ENCODE measurements at regions not wholly inside any gene's neighbourhood (a gene's known extent, or its start where the extent isn't known, plus 50 kb on each side); places are given as distances from the start of the nearest gene placed in this dataset.

- DNase-seq: no peak
- WGBS (ENCODE audit: insufficient coverage, low lambda C conversion rate): no CpG with 5 or more reads among the region's 1 CpG
- Histone ChIP-seq H3K4me3 (ENCODE audit: low read length) (no peak overlapping the region), H3K36me3 (ENCODE audit: control insufficient read depth, insufficient read depth, low read length) (no peaks in the 10 kb centered on the region), H3K9me3 (ENCODE audit: control insufficient read depth, low read depth, low read length) (no peaks in the 10 kb centered on the region), H3K4me1 (ENCODE audit: control insufficient read depth, insufficient read depth, low read length) (no peaks in the 10 kb centered on the region), H3K27me3 (ENCODE audit: control insufficient read depth, insufficient read depth, low read length) (no peaks in the 10 kb centered on the region), H3K27ac (ENCODE audit: low read length) (no peak overlapping the region)
These were observed 1709.2 kb upstream of the PCDH20 start for GRCh38 chr13:63124863-63125262.

GRCh38 chr13:63120883-63121282, 1705.2 kb upstream of the PCDH20 start:
- no peak for DNase-seq
- Histone ChIP-seq H3K4me3 (ENCODE audit: low read length) (no peak overlapping the region), H3K9me3 (ENCODE audit: control insufficient read depth, low read depth, low read length) (no peaks in the 10 kb centered on the region), H3K27me3 (ENCODE audit: control insufficient read depth, insufficient read depth, low read length) (no peaks in the 10 kb centered on the region), H3K36me3 (ENCODE audit: control insufficient read depth, insufficient read depth, low read length) (no peaks in the 10 kb centered on the region), H3K27ac (ENCODE audit: low read length) (no peak overlapping the region), H3K4me1 (ENCODE audit: control insufficient read depth, insufficient read depth, low read length) (no peaks in the 10 kb centered on the region)
- WGBS (ENCODE audit: insufficient coverage, low lambda C conversion rate): 100% methylated on average over 1 of the region's 2 CpGs

- no peak for DNase-seq
- no peaks in the 10 kb centered on the region for H3K4me1 ChIP-seq (ENCODE audit: control insufficient read depth, insufficient read depth, low read length)
- H3K27ac ChIP-seq (ENCODE audit: low read length): no peak overlapping the region
- no peaks in the 10 kb centered on the region for H3K36me3 ChIP-seq (ENCODE audit: control insufficient read depth, insufficient read depth, low read length)
- H3K9me3 ChIP-seq (ENCODE audit: control insufficient read depth, low read depth, low read length): no peaks in the 10 kb centered on the region
- WGBS (ENCODE audit: insufficient coverage, low lambda C conversion rate): 80% methylated on average over 1 of the region's 15 CpGs
- H3K27me3 ChIP-seq (ENCODE audit: control insufficient read depth, insufficient read depth, low read length): no peaks in the 10 kb centered on the region
- H3K4me3 ChIP-seq (ENCODE audit: low read length): no peak overlapping the region
These were observed 1702.1 kb upstream of the PCDH20 start for GRCh38 chr13:63117710-63118109.

DNA sequence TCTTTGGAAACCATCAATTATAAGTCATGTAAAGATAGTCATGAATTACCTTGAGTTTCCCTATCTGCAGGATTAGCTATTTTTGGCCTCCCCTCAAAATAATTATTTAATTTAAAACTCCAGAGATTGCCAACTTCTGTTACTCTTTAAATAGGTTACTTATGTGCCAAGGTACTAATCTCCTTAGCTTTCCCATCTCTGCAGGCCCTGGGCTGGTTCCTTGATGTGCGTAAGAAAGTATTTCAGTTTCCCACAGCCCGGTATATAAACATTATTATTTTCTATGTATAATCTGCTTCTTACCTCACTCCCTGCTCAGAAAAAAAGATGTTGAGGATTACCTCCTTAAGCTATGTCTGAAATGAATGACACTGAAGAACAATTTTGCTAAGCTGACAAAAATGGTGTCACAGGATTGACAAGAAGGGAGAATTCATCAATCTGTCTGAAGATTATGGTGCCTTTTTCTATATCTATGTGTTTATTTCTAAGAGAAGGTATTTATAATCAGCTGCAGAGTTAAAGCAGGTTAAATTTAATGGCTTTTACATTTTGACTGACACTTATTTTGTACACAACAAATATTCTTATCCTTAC, 1697.2 kb upstream of the PCDH20 start:
- Histone ChIP-seq H3K27me3 (ENCODE audit: control insufficient read depth, insufficient read depth, low read length) (no peaks in the 10 kb centered on the region), H3K9me3 (ENCODE audit: control insufficient read depth, low read depth, low read length) (no peaks in the 10 kb centered on the region), H3K27ac (ENCODE audit: low read length) (no peak overlapping the region), H3K36me3 (ENCODE audit: control insufficient read depth, insufficient read depth, low read length) (no peaks in the 10 kb centered on the region), H3K4me1 (ENCODE audit: control insufficient read depth, insufficient read depth, low read length) (no peaks in the 10 kb centered on the region), H3K4me3 (ENCODE audit: low read length) (no peak overlapping the region)
- DNase-seq: no peak
- 100% methylated on average over 1 of the region's 2 CpGs for WGBS (ENCODE audit: insufficient coverage, low lambda C conversion rate)

GRCh38 chr13:63110466-63110865, 1694.8 kb upstream of the PCDH20 start:
- Histone ChIP-seq H3K27me3 (ENCODE audit: control insufficient read depth, insufficient read depth, low read length) (no peaks in the 10 kb centered on the region), H3K36me3 (ENCODE audit: control insufficient read depth, insufficient read depth, low read length) (no peaks in the 10 kb centered on the region), H3K9me3 (ENCODE audit: control insufficient read depth, low read depth, low read length) (no peaks in the 10 kb centered on the region), H3K4me3 (ENCODE audit: low read length) (no peak overlapping the region), H3K27ac (ENCODE audit: low read length) (no peak overlapping the region), H3K4me1 (ENCODE audit: control insufficient read depth, insufficient read depth, low read length) (no peaks in the 10 kb centered on the region)
- no peak for DNase-seq
- no CpG with 5 or more reads among the region's 1 CpG for WGBS (ENCODE audit: insufficient coverage, low lambda C conversion rate)

- Histone ChIP-seq H3K4me1 (ENCODE audit: control insufficient read depth, insufficient read depth, low read length) (no peaks in the 10 kb centered on the region), H3K4me3 (ENCODE audit: low read length) (no peak overlapping the region), H3K36me3 (ENCODE audit: control insufficient read depth, insufficient read depth, low read length) (no peaks in the 10 kb centered on the region), H3K27ac (ENCODE audit: low read length) (no peak overlapping the region), H3K27me3 (ENCODE audit: control insufficient read depth, insufficient read depth, low read length) (no peaks in the 10 kb centered on the region), H3K9me3 (ENCODE audit: control insufficient read depth, low read depth, low read length) (no peaks in the 10 kb centered on the region)
- 80% methylated on average over 1 of the region's 5 CpGs for WGBS (ENCODE audit: insufficient coverage, low lambda C conversion rate)
- no peak for DNase-seq
These were observed 1691.7 kb upstream of the PCDH20 start for GRCh38 chr13:63107179-63107943.

DNA sequence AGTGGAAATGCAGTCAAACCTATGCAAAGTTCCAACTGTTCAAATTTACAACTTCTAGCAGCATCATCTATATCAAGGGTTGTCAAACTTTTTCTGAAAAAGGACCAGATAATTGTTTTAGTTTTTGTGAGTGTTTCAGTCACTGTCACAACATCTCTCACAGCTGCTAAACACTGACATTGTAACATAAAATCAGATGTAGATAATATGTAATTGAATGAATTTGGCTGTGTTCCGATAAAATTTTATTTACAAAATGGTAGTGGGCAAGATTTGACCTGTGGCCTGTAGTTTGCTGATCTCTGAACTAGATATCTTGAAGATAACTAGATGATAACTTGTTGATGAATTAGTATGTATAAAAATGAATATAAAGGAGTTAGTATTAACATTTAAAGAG, 1679.1 kb upstream of the PCDH20 start:
- H3K36me3 ChIP-seq (ENCODE audit: control insufficient read depth, insufficient read depth, low read length): no peaks in the 10 kb centered on the region
- H3K4me3 ChIP-seq (ENCODE audit: low read length): no peak overlapping the region
- H3K27me3 ChIP-seq (ENCODE audit: control insufficient read depth, insufficient read depth, low read length): no peaks in the 10 kb centered on the region
- no peaks in the 10 kb centered on the region for H3K4me1 ChIP-seq (ENCODE audit: control insufficient read depth, insufficient read depth, low read length)
- WGBS (ENCODE audit: insufficient coverage, low lambda C conversion rate): 75% methylated on average over 1 of the region's 1 CpG
- no peak for DNase-seq
- H3K27ac ChIP-seq (ENCODE audit: low read length): no peak overlapping the region
- no peaks in the 10 kb centered on the region for H3K9me3 ChIP-seq (ENCODE audit: control insufficient read depth, low read depth, low read length)

- H3K27me3 ChIP-seq (ENCODE audit: control insufficient read depth, insufficient read depth, low read length): no peaks in the 10 kb centered on the region
- no peaks in the 10 kb centered on the region for H3K4me1 ChIP-seq (ENCODE audit: control insufficient read depth, insufficient read depth, low read length)
- H3K36me3 ChIP-seq (ENCODE audit: control insufficient read depth, insufficient read depth, low read length): no peaks in the 10 kb centered on the region
- H3K9me3 ChIP-seq (ENCODE audit: control insufficient read depth, low read depth, low read length): no peaks in the 10 kb centered on the region
- no peak overlapping the region for H3K27ac ChIP-seq (ENCODE audit: low read length)
- no peak for DNase-seq
- H3K4me3 ChIP-seq (ENCODE audit: low read length): no peak overlapping the region
These were observed 1678.3 kb upstream of the PCDH20 start for GRCh38 chr13:63093907-63094469.

DNA sequence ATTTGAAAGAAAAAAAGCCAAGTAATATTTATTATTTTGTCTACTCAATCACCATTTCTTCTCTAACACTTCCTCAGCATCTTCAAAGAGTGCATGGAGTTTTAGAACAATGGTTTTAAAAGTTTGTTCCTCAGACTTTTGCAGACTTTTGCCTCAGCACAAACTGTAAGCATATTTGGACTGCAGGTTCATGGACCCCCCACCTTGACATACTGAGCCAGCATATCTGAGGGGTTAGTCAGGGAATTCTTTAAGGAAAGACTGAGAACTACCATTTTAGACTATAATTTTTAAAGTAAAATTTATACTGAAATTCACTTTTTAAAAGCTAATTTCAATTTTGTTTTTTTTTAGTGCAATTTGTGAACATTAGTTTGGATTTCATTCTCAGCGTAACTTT, 1676.8 kb upstream of the PCDH20 start:
- DNase-seq: no peak
- Histone ChIP-seq H3K27me3 (ENCODE audit: control insufficient read depth, insufficient read depth, low read length) (no peaks in the 10 kb centered on the region), H3K9me3 (ENCODE audit: control insufficient read depth, low read depth, low read length) (no peaks in the 10 kb centered on the region), H3K4me1 (ENCODE audit: control insufficient read depth, insufficient read depth, low read length) (no peaks in the 10 kb centered on the region), H3K27ac (ENCODE audit: low read length) (no peak overlapping the region), H3K4me3 (ENCODE audit: low read length) (no peak overlapping the region), H3K36me3 (ENCODE audit: control insufficient read depth, insufficient read depth, low read length) (no peaks in the 10 kb centered on the region)
- 100% methylated on average over 1 of the region's 1 CpG for WGBS (ENCODE audit: insufficient coverage, low lambda C conversion rate)

DNA sequence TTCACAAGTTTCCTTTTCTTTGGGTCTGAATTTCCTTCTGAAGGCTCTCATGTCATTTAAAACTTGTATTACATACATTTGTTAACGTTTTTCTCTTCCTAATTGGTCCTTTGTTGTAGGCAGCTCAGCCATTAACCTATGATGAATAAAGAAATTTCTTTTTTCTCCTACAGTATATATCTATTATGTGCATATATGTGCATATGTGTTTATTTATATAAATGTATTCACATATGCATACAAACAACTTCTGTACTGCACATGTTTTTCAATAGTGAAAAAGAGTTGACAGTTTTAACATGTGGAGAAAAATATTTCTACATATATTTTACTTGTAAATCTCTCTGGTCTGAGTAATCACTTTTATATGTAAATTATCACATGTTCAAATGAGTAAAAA, 1674.9 kb upstream of the PCDH20 start:
- H3K9me3 ChIP-seq (ENCODE audit: control insufficient read depth, low read depth, low read length): no peaks in the 10 kb centered on the region
- H3K36me3 ChIP-seq (ENCODE audit: control insufficient read depth, insufficient read depth, low read length): no peaks in the 10 kb centered on the region
- H3K27me3 ChIP-seq (ENCODE audit: control insufficient read depth, insufficient read depth, low read length): no peaks in the 10 kb centered on the region
- no peak overlapping the region for H3K4me3 ChIP-seq (ENCODE audit: low read length)
- H3K27ac ChIP-seq (ENCODE audit: low read length): no peak overlapping the region
- DNase-seq: no peak
- H3K4me1 ChIP-seq (ENCODE audit: control insufficient read depth, insufficient read depth, low read length): no peaks in the 10 kb centered on the region
- 44% methylated on average over 1 of the region's 1 CpG for WGBS (ENCODE audit: insufficient coverage, low lambda C conversion rate)

DNA sequence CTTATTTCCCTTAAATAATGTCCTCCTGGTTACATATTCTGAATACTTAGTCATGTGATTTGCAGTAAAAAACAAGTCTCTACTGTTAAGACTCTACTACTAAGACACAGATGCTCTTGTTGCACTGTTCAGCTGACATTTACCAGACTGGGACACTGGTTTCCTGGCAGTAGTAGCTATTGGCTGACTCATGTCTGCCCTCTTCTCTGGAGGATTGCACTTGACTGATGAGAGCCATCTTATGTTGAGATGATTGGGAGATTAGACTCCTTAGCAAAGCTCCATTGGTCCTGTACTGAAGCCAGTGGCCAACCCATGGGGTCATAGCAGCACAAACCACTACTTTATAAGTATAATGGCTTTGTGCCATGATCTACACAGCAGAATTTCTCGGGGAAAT, 1672.6 kb upstream of the PCDH20 start:
- no CpG with 5 or more reads among the region's 1 CpG for WGBS (ENCODE audit: insufficient coverage, low lambda C conversion rate)
- H3K27me3 ChIP-seq (ENCODE audit: control insufficient read depth, insufficient read depth, low read length): no peaks in the 10 kb centered on the region
- no peak for DNase-seq
- no peaks in the 10 kb centered on the region for H3K36me3 ChIP-seq (ENCODE audit: control insufficient read depth, insufficient read depth, low read length)
- no peak overlapping the region for H3K4me3 ChIP-seq (ENCODE audit: low read length)
- no peaks in the 10 kb centered on the region for H3K4me1 ChIP-seq (ENCODE audit: control insufficient read depth, insufficient read depth, low read length)
- no peaks in the 10 kb centered on the region for H3K9me3 ChIP-seq (ENCODE audit: control insufficient read depth, low read depth, low read length)
- H3K27ac ChIP-seq (ENCODE audit: low read length): no peak overlapping the region
